ENCODE measurements at regions not wholly inside any gene's neighbourhood (a gene's known extent, or its start where the extent isn't known, plus 50 kb on each side); places are given as distances from the start of the nearest gene placed in this dataset.

DNA sequence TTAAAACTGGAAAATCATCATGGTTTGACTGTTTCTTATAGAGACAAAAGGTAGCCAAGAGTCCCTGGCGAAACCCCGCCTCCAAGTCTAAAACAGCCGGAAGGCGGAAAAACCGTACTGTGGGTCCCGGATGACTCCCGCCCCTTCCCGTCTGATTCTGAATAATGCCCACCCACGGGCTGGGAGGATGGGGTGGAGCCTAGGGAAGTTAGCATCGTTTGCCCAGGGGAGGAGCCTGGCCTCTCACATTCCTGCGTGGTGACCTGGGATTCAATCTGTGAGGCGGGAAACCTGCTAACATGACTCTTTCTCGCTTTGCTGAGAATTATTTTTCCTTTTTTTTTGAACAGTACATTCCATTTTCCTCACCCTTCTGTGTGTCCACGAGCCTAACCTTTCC is 124.9 kb downstream of the KCNK1 start:
- ChIA-PET CTCF (no interaction called here), POLR2A (no interaction called here)
- Histone ChIP-seq H3K27me3 (ENCODE audit: insufficient read depth) (no peaks in the 10 kb centered on the region), H3K27ac (ENCODE audit: low read depth in 2 of 2, low read length in 1 of 2) (no peak overlapping the region), H3K4me1 (ENCODE audit: control insufficient read depth in 1 of 2, insufficient read depth in 2 of 2, low read depth in 1 of 2, low read length in 1 of 2) (peaks cover 0 to 3% of the 10 kb centered on the region in 2 experiments; a peak in 2 of 4 replicates), H3F3A (replicated peaks; ENCODE audit: insufficient read depth) (no peaks in the 10 kb centered on the region), H2AFZ (ENCODE audit: low read depth) (no peak overlapping the region), H3K9ac (no peak overlapping the region), H4K20me1 (ENCODE audit: insufficient read depth) (no peaks in the 10 kb centered on the region), H3K79me2 (ENCODE audit: insufficient read depth) (no peaks in the 10 kb centered on the region), H3K9me2 (no peaks in the 10 kb centered on the region; the same call in 1 of the 2 replicates), H3K4me3 (ENCODE audit: low read depth in 2 of 2, low read length in 1 of 2) (no peak overlapping the region), H3K36me3 (replicated peaks in 1 of 2; ENCODE audit: control insufficient read depth in 1 of 2, insufficient read depth in 2 of 2, low read length in 1 of 2) (no peaks in the 10 kb centered on the region), H3K9me3 (no peaks in the 10 kb centered on the region), H3K4me2 (no peak overlapping the region)
- 80% methylated on average over 14 of the region's 14 CpGs for WGBS (ENCODE audit: low lambda C conversion rate)
- DNase-seq, result no peak
- TF ChIP-seq, protein P1, sequence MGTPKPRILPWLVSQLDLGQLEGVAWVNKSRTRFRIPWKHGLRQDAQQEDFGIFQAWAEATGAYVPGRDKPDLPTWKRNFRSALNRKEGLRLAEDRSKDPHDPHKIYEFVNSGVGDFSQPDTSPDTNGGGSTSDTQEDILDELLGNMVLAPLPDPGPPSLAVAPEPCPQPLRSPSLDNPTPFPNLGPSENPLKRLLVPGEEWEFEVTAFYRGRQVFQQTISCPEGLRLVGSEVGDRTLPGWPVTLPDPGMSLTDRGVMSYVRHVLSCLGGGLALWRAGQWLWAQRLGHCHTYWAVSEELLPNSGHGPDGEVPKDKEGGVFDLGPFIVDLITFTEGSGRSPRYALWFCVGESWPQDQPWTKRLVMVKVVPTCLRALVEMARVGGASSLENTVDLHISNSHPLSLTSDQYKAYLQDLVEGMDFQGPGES (IDR thresholded peaks at IDR 0.05; ENCODE audit: low read depth, low read length), result no peak
- TF ChIP-seq, protein P2, sequence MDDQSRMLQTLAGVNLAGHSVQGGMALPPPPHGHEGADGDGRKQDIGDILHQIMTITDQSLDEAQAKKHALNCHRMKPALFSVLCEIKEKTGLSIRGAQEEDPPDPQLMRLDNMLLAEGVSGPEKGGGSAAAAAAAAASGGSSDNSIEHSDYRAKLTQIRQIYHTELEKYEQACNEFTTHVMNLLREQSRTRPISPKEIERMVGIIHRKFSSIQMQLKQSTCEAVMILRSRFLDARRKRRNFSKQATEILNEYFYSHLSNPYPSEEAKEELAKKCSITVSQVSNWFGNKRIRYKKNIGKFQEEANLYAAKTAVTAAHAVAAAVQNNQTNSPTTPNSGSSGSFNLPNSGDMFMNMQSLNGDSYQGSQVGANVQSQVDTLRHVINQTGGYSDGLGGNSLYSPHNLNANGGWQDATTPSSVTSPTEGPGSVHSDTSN (IDR thresholded peaks at IDR 0.05), result no peak
- TF ChIP-seq, protein P3, sequence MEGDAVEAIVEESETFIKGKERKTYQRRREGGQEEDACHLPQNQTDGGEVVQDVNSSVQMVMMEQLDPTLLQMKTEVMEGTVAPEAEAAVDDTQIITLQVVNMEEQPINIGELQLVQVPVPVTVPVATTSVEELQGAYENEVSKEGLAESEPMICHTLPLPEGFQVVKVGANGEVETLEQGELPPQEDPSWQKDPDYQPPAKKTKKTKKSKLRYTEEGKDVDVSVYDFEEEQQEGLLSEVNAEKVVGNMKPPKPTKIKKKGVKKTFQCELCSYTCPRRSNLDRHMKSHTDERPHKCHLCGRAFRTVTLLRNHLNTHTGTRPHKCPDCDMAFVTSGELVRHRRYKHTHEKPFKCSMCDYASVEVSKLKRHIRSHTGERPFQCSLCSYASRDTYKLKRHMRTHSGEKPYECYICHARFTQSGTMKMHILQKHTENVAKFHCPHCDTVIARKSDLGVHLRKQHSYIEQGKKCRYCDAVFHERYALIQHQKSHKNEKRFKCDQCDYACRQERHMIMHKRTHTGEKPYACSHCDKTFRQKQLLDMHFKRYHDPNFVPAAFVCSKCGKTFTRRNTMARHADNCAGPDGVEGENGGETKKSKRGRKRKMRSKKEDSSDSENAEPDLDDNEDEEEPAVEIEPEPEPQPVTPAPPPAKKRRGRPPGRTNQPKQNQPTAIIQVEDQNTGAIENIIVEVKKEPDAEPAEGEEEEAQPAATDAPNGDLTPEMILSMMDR (IDR thresholded peaks at IDR 0.05), result no peak
- TF ChIP-seq RCOR1 (IDR thresholded peaks at IDR 0.05; ENCODE audit: low read length) (no peak), FOXJ3 (CRISPR knock-in tag; IDR thresholded peaks at IDR 0.05) (no peak), GABPA (IDR thresholded peaks at IDR 0.05; ENCODE audit: low read depth) (no peak), EP300 (IDR thresholded peaks at IDR 0.05; ENCODE audit: borderline replicate concordance in 1 of 2, low read depth in 1 of 2, low read length in 1 of 2) (no peak), YY1 (IDR thresholded peaks at IDR 0.05; ENCODE audit: low read depth) (no peak), CHD2 (IDR thresholded peaks at IDR 0.05; ENCODE audit: low read length, partially characterized antibody) (no peak), FOSL2 (IDR thresholded peaks at IDR 0.05; ENCODE audit: borderline replicate concordance, low read depth) (no peak), RAD21 (IDR thresholded peaks at IDR 0.05; ENCODE audit: low read length) (no peak), RXRA (IDR thresholded peaks at IDR 0.05; ENCODE audit: borderline replicate concordance, low read depth) (no peak), MXI1 (IDR thresholded peaks at IDR 0.05; ENCODE audit: low read depth, low read length) (no peak), TAF1 (IDR thresholded peaks at IDR 0.05; ENCODE audit: borderline replicate concordance, low read depth, low read length) (no peak), NFIC (IDR thresholded peaks at IDR 0.05; ENCODE audit: borderline replicate concordance) (no peak), JUND (IDR thresholded peaks at IDR 0.05) (no peak), GATA2 (CRISPR knock-in tag; IDR thresholded peaks at IDR 0.05) (no peak)
- TF ChIP-seq, protein P4, sequence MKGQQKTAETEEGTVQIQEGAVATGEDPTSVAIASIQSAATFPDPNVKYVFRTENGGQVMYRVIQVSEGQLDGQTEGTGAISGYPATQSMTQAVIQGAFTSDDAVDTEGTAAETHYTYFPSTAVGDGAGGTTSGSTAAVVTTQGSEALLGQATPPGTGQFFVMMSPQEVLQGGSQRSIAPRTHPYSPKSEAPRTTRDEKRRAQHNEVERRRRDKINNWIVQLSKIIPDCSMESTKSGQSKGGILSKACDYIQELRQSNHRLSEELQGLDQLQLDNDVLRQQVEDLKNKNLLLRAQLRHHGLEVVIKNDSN (IDR thresholded peaks at IDR 0.05; ENCODE audit: borderline replicate concordance, low read depth), result no peak
- TF ChIP-seq, protein P5, sequence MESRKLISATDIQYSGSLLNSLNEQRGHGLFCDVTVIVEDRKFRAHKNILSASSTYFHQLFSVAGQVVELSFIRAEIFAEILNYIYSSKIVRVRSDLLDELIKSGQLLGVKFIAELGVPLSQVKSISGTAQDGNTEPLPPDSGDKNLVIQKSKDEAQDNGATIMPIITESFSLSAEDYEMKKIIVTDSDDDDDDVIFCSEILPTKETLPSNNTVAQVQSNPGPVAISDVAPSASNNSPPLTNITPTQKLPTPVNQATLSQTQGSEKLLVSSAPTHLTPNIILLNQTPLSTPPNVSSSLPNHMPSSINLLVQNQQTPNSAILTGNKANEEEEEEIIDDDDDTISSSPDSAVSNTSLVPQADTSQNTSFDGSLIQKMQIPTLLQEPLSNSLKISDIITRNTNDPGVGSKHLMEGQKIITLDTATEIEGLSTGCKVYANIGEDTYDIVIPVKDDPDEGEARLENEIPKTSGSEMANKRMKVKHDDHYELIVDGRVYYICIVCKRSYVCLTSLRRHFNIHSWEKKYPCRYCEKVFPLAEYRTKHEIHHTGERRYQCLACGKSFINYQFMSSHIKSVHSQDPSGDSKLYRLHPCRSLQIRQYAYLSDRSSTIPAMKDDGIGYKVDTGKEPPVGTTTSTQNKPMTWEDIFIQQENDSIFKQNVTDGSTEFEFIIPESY (IDR thresholded peaks at IDR 0.05; ENCODE audit: borderline replicate concordance, low read depth), result no peak

Measured in SK-N-SH (cell line).